DMS153 treated with DMSO at 0.1 percent for 48 hours (cell line): ENCODE measurements at regions not wholly inside any gene's neighbourhood (a gene's known extent, or its start where the extent isn't known, plus 50 kb on each side); places are given as distances from the start of the nearest gene placed in this dataset.
"Not testable (repeated sequence)": the region's sequence is repeated elsewhere in the genome, so short reads cannot be mapped to it uniquely, and the experiment has no call there.

Experiments
- DNase-seq: peaks from one replicate; lab custom pipeline; 2025; ENCODE audit not compliant: unreplicated experiment; lab: John Stamatoyannopoulos, UW

GRCh38 chr6:12544821-12545565 is 171.6 kb upstream of the PHACTR1 start:
- DNase-seq, result no peak

GRCh38 chr6:12545619-12546409 is 170.8 kb upstream of the PHACTR1 start:
- DNase-seq, result no peak

GRCh38 chr6:12546410-12547002 is 170.1 kb upstream of the PHACTR1 start:
- no peak for DNase-seq

- no peak for DNase-seq
These were observed 168.0 kb upstream of the PHACTR1 start for GRCh38 chr6:12548526-12548925.

GRCh38 chr6:12549445-12549844 is 167.1 kb upstream of the PHACTR1 start:
- DNase-seq, result not testable (repeated sequence)

- DNase-seq, result not testable (repeated sequence)
These were observed 161.7 kb upstream of the PHACTR1 start for GRCh38 chr6:12554820-12555219.

- DNase-seq, result no peak
These were observed 161.3 kb upstream of the PHACTR1 start for GRCh38 chr6:12555267-12555666.

GRCh38 chr6:12555781-12556180 is 160.8 kb upstream of the PHACTR1 start:
- no peak for DNase-seq

- no peak for DNase-seq
These were observed 158.8 kb upstream of the PHACTR1 start for GRCh38 chr6:12557765-12558164.

GRCh38 chr6:12560315-12560714 is 156.3 kb upstream of the PHACTR1 start:
- no peak for DNase-seq

- no peak for DNase-seq
These were observed 149.9 kb upstream of the PHACTR1 start for GRCh38 chr6:12566618-12567123.

- no peak for DNase-seq
These were observed 148.9 kb upstream of the PHACTR1 start for GRCh38 chr6:12567682-12568081.

GRCh38 chr6:12569646-12570045 is 146.9 kb upstream of the PHACTR1 start:
- DNase-seq, result no peak

GRCh38 chr6:12570461-12571030 is 146.0 kb upstream of the PHACTR1 start:
- DNase-seq, result no peak

GRCh38 chr6:12572896-12573827 is 143.4 kb upstream of the PHACTR1 start:
- DNase-seq, result no peak

GRCh38 chr6:12575961-12576360 is 140.6 kb upstream of the PHACTR1 start:
- DNase-seq, result no peak

GRCh38 chr6:12576389-12576788 is 140.2 kb upstream of the PHACTR1 start:
- no peak for DNase-seq

GRCh38 chr6:12577124-12577850 is 139.3 kb upstream of the PHACTR1 start:
- DNase-seq, result no peak

- DNase-seq, result no peak
These were observed 138.5 kb upstream of the PHACTR1 start for GRCh38 chr6:12578097-12578496.

- DNase-seq, result no peak
These were observed 137.8 kb upstream of the PHACTR1 start for GRCh38 chr6:12578751-12579150.
